Pancreas (tissue), 10 donors: ENCODE measurements at regions not wholly inside any gene's neighbourhood (a gene's known extent, or its start where the extent isn't known, plus 50 kb on each side); places are given as distances from the start of the nearest gene placed in this dataset.

Experiments used
- ATAC-seq, 4 donors: fragments of 200-7000 bp; cut with Tn5 transposase; one replicate each; pipeline versions ENCODE4 v1.8.0 to v1.9.1; 2020; ENCODE audit warnings: mild to moderate bottlenecking in 4 of 4, moderate library complexity in 4 of 4
- DNase-seq, 6 donors: peaks; one replicate each; pipeline ENCODE4 v3.0.0-alpha.2; 2020
- FAIRE-seq: peaks from 2 replicates; lab custom pipeline; 2012; peaks lifted over from hg19 to GRCh38; lab: Jason Lieb, UNC
- H3K27ac ChIP-seq, 4 donors: fragments of 200-600 bp; sonication (generic); 1 replicate in 3 of 4; 2 replicates in 1 of 4; pipeline versions ENCODE4 v1.5.0 to v1.8.0; 2020
- H3K27me3 ChIP-seq, 4 donors: fragments of 200-600 bp; one replicate each; pipeline ENCODE4 v1.8.0; 2021
- H3K36me3 ChIP-seq, 3 donors: fragments of 200-600 bp; sonication (generic) in 1 of 3; one replicate each; pipeline versions ENCODE4 v1.5.0 to v1.8.0; 2020 to 2021
- H3K4me1 ChIP-seq, 3 donors: fragments of 200-600 bp; one replicate each; pipeline ENCODE4 v1.8.0; 2021
- H3K4me3 ChIP-seq, 4 donors: fragments of 200-600 bp; sonication (generic) in 2 of 4; one replicate each; pipeline versions ENCODE4 v1.5.0 to v1.8.0; 2020 to 2021
- H3K9me3 ChIP-seq, 4 donors: fragments of 200-600 bp; one replicate each; pipeline ENCODE4 v1.8.0; 2021
- CTCF ChIP-seq, 4 donors: fragments of 200-600 bp; sonication (generic) in 3 of 4; IDR thresholded peaks; one replicate each; pipeline versions ENCODE4 v1.5.0 to v1.8.0; 2021; ENCODE audit warnings: antibody characterized with exemption in 4 of 4
- WGBS, 2 donors: extraction: QIAGEN DNeasy Blood & Tissue Kit; methylation state at CpG; one replicate each; pipeline ENCODE4 v1.1.7; 2013; 5-methylcytosine and 5-hydroxymethylcytosine counted together
- intact Hi-C, 3 donors: fragments of 100-400 bp; cut with DNase I; formaldehyde crosslinking; loops; one replicate each; pipeline versions ENCODE4 v1.11.1 to v1.14.2; 2022
- donor health status: healthy with polysubstance abuse.
- donor health status: DM: no; HTN: no; CAD: no; lungs with moderate emphysema.
- donor health status: DM: no; HTN: no; CAD: no.
- donor health status: control.
- donor health status: control.
- donor health status: Bipolar disorder and iron deficiency.
- donor health status: DM: yes; HTN: yes; CAD: no.
- donor health status: DM: no; HTN: no; CAD: no.
- donor health status: DM: no; HTN: no; CAD: no.
- donor health status: DM: yes; HTN: yes; CAD: no.

- no peak overlapping the region for H3K27ac ChIP-seq
- no peak for ATAC-seq
- no peak for FAIRE-seq
- 51 to 69% methylated on average over 9 of the region's 9 CpGs for WGBS, 2 donors
- intact Hi-C loops: no loop called here
- no peaks in the 10 kb centered on the region for H3K36me3 ChIP-seq
- DNase-seq: no peak
- H3K27me3 ChIP-seq: no peaks in the 10 kb centered on the region
- TF ChIP-seq CTCF (IDR thresholded peaks at IDR 0.05): no peak
- no peak overlapping the region for H3K4me3 ChIP-seq
- no peaks in the 10 kb centered on the region for H3K9me3 ChIP-seq
- no peaks in the 10 kb centered on the region for H3K4me1 ChIP-seq
Measured at GRCh38 chr3:76353683-76354082, 568.3 kb upstream of the ZNF717 start.

- WGBS, 2 donors: 57 to 66% methylated on average over 1 of the region's 1 CpG
- intact Hi-C loops: no loop called here
- Histone ChIP-seq H3K27me3 (no peaks in the 10 kb centered on the region), H3K4me1 (no peaks in the 10 kb centered on the region), H3K9me3 (no peaks in the 10 kb centered on the region), H3K36me3 (no peaks in the 10 kb centered on the region), H3K4me3 (no peak overlapping the region), H3K27ac (no peak overlapping the region)
- DNase-seq: no peak
- no peak for ATAC-seq
- no peak for TF ChIP-seq CTCF (IDR thresholded peaks at IDR 0.05)
- no peak for FAIRE-seq
Measured at GRCh38 chr3:76361010-76361409, 575.7 kb upstream of the ZNF717 start.

- ATAC-seq (no peak), DNase-seq (no peak), FAIRE-seq (no peak)
- Histone ChIP-seq H3K9me3 (no peaks in the 10 kb centered on the region), H3K36me3 (no peaks in the 10 kb centered on the region), H3K4me1 (no peaks in the 10 kb centered on the region), H3K4me3 (no peak overlapping the region), H3K27me3 (no peaks in the 10 kb centered on the region), H3K27ac (no peak overlapping the region)
- no peak for TF ChIP-seq CTCF (IDR thresholded peaks at IDR 0.05)
- WGBS, 2 donors: 79 to 80% methylated on average over 6 of the region's 6 CpGs
- intact Hi-C loops: no loop called here
Measured at GRCh38 chr3:76362643-76363042, 577.3 kb upstream of the ZNF717 start.

DNA sequence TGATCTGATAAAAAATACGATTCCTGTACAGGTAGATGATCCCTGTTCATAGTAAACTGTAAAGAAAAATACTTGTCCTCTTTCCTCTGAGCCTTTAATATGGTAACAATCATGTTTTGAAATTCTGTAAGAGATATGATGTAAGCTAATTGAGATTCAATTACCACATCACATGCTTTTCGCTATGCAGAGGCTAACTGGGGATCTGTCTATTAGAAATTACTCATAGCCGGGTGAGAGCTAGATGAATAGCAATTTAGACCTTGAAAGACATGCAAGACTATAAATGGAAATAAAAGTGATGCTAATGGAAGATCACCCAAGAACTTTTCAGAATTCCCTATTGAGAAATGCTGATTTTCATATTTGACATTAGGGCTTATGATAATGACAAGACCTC, 579.9 kb upstream of the ZNF717 start:
- WGBS, 2 donors: 77 to 92% methylated on average over 3 of the region's 3 CpGs
- H3K4me3 ChIP-seq: no peak overlapping the region
- intact Hi-C loops: no loop called here

GRCh38 chr3:76367281-76367680, 581.9 kb upstream of the ZNF717 start:
- H3K27me3 ChIP-seq: no peaks in the 10 kb centered on the region
- H3K4me1 ChIP-seq: no peaks in the 10 kb centered on the region
- no peaks in the 10 kb centered on the region for H3K9me3 ChIP-seq
- ATAC-seq (no peak), DNase-seq (no peak), FAIRE-seq (no peak)
- no peak for TF ChIP-seq CTCF (IDR thresholded peaks at IDR 0.05)
- no peaks in the 10 kb centered on the region for H3K36me3 ChIP-seq
- no peak overlapping the region for H3K4me3 ChIP-seq
- intact Hi-C loops: no loop called here
- H3K27ac ChIP-seq: no peak overlapping the region
- WGBS, 2 donors: 72 to 83% methylated on average over 2 of the region's 2 CpGs

More for the DNA sequence above, 579.9 kb upstream of the ZNF717 start:
- Histone ChIP-seq H3K4me1 (no peaks in the 10 kb centered on the region), H3K36me3 (no peaks in the 10 kb centered on the region), H3K9me3 (no peaks in the 10 kb centered on the region), H3K27ac (no peak overlapping the region), H3K27me3 (no peaks in the 10 kb centered on the region)
- no peak for FAIRE-seq
- no peak for ATAC-seq
- no peak for DNase-seq
- TF ChIP-seq CTCF (IDR thresholded peaks at IDR 0.05): no peak
